ENCODE measurements at regions not wholly inside any gene's neighbourhood (a gene's known extent, or its start where the extent isn't known, plus 50 kb on each side); places are given as distances from the start of the nearest gene placed in this dataset.
A peak's percentile ranks its signal among the peaks of the same experiment; 100 is the strongest.
"Not testable (repeated sequence)": the region's sequence is repeated elsewhere in the genome, so short reads cannot be mapped to it uniquely, and the experiment has no call there.

GRCh38 chr6:15108383-15108715, 137.5 kb upstream of the JARID2 start:
- no peak for DNase-seq

- no peak for DNase-seq
Measured at GRCh38 chr6:15109338-15110090, 136.4 kb upstream of the JARID2 start.

- DNase-seq: no peak
Measured at GRCh38 chr6:15110726-15111354, 135.0 kb upstream of the JARID2 start.

GRCh38 chr6:15111576-15111975, 134.3 kb upstream of the JARID2 start:
- not testable (repeated sequence) for DNase-seq

GRCh38 chr6:15113587-15113986, 132.3 kb upstream of the JARID2 start:
- DNase-seq: no peak

- DNase-seq: no peak
Measured at GRCh38 chr6:15114061-15114460, 131.8 kb upstream of the JARID2 start.

- no peak for DNase-seq
Measured at GRCh38 chr6:15116889-15117288, 129.0 kb upstream of the JARID2 start.

- DNase-seq: no peak
Measured at GRCh38 chr6:15121443-15121842, 124.4 kb upstream of the JARID2 start.

- no peak for DNase-seq
Measured at GRCh38 chr6:15121977-15122550, 123.8 kb upstream of the JARID2 start.

GRCh38 chr6:15129887-15130286, 116.0 kb upstream of the JARID2 start:
- DNase-seq: no peak

- no peak for DNase-seq
Measured at GRCh38 chr6:15131234-15131633, 114.6 kb upstream of the JARID2 start.

- no peak for DNase-seq
Measured at GRCh38 chr6:15131651-15132061, 114.2 kb upstream of the JARID2 start.

- DNase-seq: no peak
Measured at GRCh38 chr6:15132167-15132566, 113.7 kb upstream of the JARID2 start.

GRCh38 chr6:15132854-15133670, 112.8 kb upstream of the JARID2 start:
- DNase-seq: peak; percentile 92

- DNase-seq: no peak
Measured at GRCh38 chr6:15137086-15137485, 108.8 kb upstream of the JARID2 start.

GRCh38 chr6:15143086-15143485, 102.8 kb upstream of the JARID2 start:
- DNase-seq: no peak

GRCh38 chr6:15143540-15143939, 102.3 kb upstream of the JARID2 start:
- no peak for DNase-seq

GRCh38 chr6:15145821-15146220, 100.0 kb upstream of the JARID2 start:
- DNase-seq: no peak

- no peak for DNase-seq
Measured at GRCh38 chr6:15147827-15148226, 98.0 kb upstream of the JARID2 start.

- DNase-seq: peak; percentile 82
Measured at GRCh38 chr6:15148356-15148946, 97.4 kb upstream of the JARID2 start.

GRCh38 chr6:15150207-15150606, 95.7 kb upstream of the JARID2 start:
- DNase-seq: no peak

GRCh38 chr6:15152700-15153099, 93.2 kb upstream of the JARID2 start:
- no peak for DNase-seq

GRCh38 chr6:15153191-15153590, 92.7 kb upstream of the JARID2 start:
- no peak for DNase-seq
